HG02852 (cell line): ENCODE measurements at regions not wholly inside any gene's neighbourhood (a gene's known extent, or its start where the extent isn't known, plus 50 kb on each side); places are given as distances from the start of the nearest gene placed in this dataset.

Experiments
- ATAC-seq: cut with Tn5 transposase; IDR thresholded peaks from one replicate; pipeline ENCODE4 v1.9.1; 2021; ENCODE audit warnings: mild to moderate bottlenecking, moderate library complexity; ENCODE audit not compliant: unreplicated experiment

DNA sequence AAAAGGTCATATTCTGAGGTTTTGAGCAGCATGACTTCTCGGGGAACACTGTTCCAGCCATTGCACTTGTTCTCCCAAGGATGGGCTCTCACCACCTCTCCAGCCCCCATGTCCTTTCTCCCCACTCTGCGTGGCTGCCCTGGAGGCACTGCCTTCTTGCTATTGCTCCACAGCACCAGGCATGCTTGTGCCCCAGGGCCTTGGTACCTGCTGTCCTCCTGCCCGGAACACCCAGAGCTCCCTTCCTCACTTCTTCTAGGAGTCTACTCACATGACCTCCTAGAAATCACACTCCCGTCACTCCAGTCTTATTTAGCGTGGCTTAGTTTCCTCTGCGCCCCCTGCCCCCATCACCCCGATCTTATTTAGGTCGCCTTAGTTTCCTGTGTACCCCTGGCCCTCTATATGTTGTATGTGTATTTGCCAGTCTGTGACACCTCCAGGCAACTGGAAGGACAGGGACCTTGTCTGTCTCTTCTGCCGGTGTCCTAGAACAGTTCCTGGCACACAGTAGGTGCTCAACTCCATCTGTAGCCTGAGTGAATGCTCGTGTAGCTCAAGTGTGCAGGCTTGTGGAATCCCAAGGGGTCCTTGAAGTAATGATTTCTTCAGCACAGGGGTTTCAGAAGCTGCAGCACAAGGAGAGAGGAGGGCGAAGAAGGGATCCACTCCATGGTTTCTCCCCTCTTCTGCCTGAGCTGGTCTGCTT, 208.6 kb upstream of the CIBAR2 start:
- no peak for ATAC-seq

DNA sequence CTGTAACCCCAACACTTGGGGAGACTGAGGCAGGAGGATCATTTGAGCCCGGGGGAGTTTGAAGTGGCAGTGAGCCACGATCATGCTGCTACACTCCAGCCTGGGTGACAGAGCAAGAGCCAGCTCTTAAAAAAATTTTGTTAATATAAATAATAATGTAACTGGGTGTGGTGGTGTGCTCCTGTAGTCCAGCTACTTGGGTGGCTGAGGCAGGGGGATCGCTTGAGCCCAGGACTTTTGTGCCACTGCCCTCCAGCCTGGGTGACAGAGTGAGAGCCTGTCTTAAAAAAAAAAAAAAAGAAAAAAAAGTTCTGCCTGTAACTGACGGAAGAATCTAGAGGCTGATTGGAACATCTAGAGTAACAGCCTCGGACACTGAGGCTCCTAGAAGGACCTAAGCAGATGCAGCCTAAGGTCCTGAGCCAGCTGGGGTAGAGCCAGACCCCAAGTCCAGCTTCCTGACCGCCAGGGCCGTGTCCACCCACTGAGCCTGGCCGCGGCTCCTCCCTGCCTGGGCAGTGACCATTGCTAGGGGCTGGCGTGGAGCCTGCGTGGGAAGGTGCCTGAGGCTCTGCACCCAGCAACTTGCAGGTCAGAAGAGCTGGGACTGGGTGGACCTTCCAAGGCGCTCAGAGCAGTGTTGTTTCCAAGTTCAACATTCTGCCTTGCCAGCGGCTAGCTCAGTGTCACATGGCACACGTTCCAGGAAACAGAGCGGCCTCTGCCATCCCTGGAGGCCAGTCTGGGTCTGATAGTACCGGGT, 209.4 kb upstream of the CIBAR2 start:
- no peak for ATAC-seq

DNA sequence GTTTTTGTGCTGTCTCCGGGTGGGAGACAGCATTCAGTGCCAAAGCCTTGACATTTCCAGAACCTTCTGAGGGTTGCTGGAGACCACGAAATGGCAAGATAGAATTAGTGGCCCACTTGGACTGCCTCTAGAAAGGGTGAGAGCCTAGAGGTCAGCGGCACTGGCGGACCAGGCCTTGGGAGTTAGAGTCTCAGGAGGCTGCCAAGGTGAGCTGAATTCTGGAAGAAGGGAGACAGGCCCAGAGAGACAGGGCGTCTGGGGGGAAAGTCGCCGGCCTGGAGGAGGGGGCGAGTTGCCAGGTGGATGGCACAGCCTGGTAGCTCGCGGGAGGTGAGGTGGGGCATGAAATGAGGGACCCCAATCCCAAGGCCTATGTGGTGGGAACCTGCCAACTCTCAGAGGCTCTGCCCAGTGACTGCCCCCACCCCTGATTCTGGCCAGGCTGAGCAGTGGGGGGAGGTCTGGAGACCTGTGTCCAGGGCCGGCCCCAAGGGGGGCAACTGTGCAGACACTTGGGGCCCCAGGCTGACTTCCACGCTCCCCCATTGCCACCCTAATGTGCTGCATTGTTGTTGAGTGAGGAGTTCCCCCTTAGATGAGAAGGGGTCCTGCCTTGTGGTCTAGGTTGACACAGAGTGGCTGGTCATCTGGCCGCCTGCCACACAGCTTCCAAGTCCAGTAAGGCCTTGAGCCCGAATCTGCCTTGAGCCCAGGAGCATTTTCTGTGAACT, 211.1 kb upstream of the CIBAR2 start:
- no peak for ATAC-seq

DNA sequence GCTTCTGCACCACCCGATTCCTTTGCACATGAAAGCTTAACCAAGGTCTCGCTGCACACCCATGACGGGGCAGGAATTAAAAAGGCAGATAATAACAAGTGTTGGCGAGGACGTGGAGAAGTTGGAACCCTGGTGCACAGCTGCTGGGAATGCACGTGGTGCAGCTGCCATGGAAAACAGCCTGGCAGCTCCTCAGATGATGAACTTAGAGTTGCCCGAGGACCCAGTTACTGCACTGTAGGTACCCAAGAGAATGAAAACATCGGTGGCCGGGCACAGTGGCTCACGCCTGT, 211.6 kb upstream of the CIBAR2 start:
- no peak for ATAC-seq

DNA sequence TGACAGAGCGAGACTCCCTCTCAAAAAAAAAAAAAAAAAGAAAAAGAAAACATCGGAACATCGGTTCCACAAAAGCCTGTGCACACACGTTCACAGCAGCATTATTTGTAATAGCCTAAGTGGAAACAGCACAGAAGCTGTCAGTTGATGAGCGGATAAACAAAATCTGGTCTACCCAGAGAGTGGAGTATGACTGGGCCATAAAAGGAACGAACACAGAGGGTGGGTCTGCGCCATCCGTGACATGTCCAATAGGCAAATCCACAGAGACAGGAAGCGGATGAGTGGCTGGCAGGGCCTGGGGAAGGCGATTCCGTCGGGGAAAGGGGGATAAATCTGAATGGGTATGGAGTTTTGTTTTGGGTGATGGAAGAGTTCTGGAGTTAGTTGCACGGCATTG, 212.2 kb upstream of the CIBAR2 start:
- no peak for ATAC-seq

DNA sequence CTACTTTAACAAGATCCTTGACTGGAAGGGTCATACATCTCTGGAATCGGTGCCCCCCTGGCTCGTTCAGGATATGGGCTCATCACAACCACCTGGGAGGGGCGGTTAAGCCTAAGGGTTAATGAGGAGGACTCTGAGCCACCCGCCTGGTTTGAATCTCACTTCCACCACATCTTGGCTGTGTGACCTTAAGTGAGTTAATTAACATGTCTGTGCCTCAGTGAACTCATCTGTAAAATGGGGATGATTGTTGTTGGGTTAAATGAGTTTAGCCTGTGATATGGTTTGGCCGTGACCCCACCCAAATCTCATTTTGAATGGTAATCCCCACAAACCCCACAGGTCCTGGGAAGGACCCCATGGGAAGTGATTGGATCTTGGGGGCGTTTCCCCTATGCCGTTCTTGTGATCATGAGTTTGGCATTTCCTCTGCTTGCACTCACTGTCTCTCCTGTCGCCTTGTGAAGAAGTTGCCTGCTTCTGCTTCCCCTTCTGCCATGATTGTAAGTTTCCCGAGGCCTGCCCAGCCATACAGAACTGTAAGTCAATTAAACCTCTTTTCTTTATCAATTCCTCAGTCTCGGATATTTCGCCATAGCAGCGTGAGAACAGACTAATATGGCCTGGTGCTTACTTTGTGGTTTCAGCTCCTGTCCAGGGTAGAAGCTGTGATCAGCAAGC, 214.0 kb upstream of the CIBAR2 start:
- ATAC-seq = no peak

DNA sequence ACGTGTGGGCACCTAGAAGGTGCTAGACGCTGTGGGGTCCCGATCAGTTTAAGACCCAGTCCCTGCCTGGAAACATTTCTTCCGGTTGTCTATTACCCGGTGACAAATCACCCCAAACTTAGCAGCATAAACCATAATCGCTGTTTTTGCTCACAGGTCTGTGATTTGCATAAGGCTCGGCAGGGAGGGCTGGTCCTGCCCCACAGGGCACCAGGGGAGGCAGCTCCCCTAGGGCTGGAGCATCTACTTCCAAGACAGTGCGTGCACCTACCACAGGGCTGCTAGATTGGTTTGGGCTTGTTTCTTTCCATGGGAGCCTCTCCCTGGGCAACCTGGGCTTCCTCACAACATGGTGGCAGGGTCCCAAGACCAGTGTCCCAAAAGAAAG, 214.5 kb upstream of the CIBAR2 start:
- no peak for ATAC-seq

DNA sequence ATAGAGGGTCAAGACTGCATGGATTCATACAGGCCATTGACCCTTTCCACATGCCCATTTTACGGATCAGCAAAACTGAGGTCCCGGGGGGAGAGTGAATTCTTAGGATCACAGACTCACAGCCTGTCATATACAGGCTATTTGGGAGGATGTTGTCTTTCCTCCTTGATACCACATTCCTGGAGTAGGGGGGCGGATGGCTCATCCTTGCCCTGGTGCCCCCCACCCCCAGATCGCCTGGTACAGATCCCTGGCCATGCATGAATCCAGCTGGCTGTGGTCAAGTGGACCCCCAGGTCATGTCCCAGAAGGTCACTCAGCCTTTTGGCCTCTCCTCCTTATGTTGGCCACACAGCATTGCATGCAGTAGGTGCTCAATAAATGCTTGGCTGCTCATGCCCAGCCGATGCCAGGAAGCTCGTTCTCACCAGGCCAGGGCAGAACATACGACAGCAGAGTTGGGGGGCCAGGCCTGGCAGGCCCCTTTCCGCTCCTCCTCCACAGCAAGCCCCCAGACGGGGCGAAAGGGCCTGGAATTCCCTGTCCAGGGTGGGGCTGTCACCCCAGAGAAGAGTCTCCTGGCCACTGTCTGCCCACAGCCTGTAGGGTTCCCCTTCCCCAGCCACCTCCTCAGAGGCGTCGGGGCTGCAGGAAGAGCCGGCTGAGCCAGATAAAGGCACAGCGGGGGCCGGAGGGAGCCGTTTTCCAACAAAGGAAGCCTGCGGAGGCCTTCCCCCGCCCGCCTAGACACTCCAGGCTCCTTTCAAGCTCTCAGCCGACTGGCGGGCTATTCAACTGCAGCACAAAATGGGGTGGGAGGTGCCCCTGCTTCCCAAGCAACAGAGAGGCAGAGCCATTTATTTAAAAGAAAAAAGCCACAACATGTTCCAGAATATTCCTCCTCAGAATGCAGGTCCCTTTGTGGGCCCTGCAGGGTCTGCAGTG, 215.7 kb upstream of the CIBAR2 start:
- ATAC-seq = no peak

DNA sequence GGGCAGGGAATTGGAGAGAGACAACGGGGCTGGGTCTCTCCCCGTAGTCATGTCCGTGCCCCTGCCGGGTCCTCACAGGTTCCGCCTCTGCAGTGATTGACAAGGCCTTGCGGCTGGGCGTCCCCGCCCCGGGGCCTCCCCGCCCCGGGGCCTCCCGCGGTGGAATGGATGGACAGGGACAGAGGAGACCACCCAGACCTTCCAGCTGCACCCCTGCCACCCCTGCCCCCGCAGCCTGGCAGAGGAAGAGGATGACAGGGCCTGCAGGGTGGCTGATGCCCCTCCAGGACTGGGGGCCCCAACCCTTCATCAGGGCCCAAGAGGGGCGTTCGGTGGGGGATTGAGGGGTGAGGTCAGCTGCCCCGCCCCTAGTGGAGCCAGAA, 216.4 kb upstream of the CIBAR2 start:
- no peak for ATAC-seq

DNA sequence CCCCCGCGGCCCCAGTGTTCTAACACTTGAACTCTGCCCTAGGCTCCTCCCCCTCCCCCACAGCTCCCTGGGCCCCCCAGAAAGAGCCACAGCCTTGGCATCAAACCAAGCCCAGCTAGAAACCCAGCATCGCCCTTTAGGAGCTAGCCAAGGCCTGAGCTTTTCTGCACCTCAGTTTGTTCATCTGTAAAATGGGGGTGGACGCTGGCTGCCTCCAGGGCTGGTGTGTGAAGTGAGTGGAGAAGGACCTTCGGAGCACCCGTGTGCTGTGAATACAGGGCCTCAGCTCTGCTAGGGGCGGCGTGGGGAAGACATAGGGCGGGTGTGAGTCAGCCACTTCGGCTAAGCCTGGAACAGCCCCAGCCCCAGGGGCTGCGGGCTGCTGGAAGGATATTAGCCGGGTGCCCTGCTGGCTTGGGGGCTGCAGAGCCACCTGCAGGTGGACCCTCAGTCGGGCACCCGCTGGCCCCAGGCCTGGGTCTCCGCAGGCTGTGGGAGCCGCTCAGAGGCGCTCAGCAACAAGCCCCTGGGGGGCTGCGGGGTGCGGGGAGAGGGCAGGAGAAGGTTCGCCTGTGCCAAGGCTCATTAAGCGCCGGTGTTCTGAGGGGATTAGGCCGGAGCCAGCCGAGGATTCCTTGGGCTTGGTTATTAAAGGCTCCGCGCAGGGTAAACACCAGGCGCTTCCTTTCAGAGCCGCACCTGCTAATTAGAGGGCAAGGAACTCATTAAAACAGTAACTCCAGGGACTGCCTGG, 217.0 kb upstream of the CIBAR2 start:
- ATAC-seq = no peak

DNA sequence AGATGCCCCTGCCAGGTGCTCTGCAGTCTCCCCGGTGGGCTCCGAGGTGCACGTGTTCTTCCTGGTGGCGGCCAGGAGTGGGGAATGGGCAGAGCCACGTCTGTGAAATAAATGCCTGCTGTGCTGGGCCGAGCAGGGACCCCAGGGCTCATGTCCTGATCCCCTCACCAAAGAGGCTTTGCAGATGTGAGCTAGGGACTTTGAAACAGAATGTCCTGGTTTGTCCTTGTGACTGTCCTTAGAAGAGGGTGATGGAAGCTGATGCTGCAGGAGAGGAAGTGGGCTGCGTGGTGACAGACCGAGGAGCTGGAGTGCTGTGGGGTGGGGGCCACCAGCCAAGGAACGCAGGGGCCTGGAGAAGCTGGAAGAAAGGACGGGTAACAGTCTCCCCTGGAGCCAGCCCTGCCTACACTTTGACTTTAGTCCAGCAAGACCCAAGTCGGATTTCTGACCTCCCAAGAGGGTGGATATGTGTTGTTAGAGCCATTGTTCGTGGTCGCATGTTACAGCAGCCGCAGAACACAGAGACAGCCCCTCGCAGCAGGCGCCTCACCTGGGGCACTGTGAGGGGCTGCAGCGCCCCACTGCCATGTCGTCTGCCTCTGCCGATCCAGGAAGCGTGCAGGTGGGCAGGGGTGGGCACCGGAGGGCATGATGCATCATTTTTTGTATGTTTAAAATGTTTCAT, 217.9 kb upstream of the CIBAR2 start:
- no peak for ATAC-seq

DNA sequence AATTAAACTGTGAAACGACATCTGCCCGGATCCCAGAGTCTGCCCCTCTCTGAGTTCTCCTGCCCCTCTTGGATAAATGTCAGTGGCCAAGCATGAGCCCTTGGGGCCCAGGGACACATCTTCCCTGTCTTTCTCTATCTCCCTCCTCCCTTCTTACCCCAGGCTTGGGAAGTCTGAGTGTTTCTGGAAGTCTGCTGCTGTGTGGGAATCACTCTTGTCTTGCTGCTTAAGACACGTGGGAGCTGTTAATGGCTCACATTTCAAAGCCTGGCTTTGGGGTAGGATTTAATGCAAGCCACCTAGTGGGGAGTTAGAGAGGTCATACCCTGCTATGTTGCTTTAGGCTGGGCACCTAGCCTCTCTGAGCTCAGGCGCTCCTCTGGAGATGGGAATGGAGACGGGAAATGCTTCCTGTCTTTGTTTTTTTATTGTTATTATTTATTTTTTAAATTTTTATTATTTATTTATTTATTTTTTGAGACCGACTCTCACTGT, 218.5 kb upstream of the CIBAR2 start:
- no peak for ATAC-seq

DNA sequence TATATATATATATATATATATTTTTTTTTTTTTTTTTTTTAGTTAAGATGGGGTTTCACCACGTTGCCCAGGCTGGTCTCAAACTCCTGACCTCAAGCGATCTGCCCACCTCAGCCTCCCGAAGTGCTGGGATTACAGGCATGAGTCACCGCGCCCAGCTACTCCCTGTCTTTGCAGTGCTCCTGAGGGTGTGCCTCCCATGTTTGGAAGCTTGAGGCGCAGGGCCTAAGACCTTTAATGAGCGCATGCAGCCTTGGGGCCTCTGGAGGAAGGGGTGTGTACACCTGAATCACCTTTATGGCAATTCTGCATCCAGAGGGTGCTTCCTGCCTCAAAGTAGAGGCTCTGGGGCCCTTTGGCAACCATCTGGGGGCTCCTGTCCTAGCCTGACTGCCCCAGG, 219.4 kb upstream of the CIBAR2 start:
- ATAC-seq = no peak

DNA sequence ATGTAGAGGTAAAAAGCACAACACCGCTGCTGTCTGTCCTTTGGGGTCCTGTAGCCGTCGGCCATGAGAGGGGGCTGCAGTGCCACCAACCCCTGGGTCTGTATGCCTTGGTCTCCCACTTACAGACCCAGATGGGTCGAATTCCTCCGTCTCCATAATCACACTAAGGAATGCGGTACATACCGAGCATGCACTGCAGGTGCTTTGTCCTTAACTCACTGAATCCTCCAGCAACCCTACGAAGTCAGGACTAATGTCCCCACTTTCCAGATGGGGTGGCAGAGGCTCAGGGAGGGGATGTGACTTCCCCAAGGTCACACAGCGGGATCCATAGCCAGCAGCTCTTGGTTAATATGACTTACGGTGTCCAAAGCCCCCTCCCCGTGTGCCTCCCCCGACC, 219.9 kb upstream of the CIBAR2 start:
- ATAC-seq = no peak

DNA sequence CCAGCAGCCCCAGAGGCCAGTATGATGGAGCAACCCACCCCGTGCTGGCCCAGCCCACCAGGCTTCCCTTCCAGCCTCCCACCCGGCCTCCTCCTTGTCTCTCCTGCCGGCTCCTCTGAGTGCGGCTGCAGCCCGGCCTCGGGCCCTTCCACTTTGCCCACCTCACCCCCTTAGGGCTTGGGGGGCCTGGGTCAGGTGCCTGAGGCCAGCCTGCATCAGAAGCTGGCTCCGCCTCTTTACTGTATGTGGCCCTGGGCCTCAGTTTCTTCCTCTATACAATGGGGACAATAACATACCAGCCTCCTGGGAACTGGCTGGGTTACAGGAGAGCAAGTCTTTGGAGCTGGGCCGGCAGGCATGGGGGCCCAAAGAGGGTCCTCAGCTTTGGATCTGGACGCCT, 221.1 kb upstream of the CIBAR2 start:
- no peak for ATAC-seq

DNA sequence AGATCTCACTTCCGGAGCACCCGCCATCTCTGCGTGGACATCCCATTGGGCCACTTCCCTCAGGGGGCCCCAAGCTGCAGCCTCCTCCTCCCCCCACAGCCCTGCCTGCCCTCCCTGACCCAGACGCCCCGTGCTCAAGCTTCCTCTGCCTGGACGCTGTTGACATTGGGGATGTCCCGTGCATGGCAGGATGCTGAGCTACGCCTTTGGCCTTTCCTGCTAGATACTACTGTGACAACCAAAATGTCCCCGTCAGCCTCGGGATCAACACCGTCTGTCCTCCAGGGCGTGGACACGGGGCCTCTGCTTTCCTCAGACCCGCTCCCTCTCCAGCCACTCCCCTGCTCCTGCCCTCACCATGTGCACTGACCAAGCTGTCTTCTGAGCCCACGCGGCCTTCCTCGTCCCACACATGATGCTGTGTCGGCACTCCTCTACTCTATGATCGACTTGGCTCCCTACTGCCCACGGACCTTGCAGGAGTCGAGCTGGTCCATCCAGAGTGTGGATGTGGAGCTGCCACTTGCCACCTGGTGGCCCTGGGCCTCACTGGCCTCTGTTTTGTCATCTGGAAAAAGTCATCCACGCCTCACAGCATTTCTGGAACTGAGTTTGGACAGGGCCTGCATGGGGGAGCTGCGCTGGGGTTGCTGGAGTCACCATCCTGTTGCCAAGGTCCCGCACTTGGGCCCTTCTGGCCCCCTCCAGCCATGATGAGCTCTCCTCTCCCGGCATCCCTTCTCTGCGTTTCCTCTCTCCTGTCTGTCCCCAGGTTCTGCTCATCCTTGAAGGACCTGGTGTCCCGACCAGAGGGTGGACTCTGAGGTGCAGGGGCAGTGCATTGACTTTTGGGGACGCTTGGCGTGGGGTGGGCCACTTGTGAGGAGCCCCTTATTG, 221.7 kb upstream of the CIBAR2 start:
- ATAC-seq = no peak

DNA sequence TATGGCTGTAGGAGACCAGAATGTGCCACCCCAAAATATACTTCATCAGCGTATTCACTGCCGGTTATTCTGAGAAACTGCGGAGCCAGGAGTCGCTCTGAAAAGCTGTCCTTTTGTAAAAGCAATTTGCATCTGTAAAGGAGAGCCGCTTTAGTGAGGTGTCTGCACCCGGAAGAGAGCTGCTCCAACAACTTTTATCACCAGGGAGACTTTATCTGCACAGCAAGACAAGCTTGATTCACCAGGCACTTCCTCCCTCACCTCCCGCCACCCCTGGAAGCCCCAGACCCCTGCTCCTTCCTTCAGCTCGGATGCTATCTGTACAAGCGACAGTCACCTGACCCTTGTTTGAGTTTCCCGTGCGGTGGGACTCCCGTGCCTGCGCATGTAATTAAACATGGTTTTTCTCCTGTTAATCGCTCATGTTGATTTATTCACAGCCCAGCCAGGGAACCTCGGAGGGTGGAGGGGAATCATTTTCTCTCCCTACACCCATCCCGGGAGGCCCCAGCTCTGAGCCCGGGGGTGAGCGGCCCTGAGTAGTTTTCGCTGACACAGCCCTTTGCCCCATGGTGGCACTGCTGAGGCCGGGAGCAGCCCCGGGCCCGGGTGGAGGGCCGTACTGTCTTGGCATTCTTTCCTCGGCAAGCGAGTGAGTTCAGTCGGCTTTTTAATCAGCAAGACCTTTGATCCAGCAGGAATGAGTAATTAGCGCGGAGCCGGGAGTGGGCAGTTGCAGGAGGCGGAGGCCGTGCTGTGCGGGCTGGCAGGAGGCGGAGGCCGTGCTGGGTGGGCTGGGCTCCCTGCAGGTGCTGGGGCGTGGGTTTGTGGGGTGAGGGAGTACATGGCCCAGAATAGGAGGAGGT, 222.7 kb upstream of the CIBAR2 start:
- ATAC-seq = no peak
